Neural cell (in vitro differentiated cells): ENCODE measurements at regions not wholly inside any gene's neighbourhood (a gene's known extent, or its start where the extent isn't known, plus 50 kb on each side); places are given as distances from the start of the nearest gene placed in this dataset.

Experiments used
- CTCF ChIP-seq: fragments of 450-650 bp; IDR thresholded peaks from 2 replicates; pipeline ENCODE4 v1.5.1; 2014; ENCODE audit warnings: antibody characterized with exemption, mild to moderate bottlenecking, moderate library complexity; ENCODE audit not compliant: poor library complexity, severe bottlenecking
- EZH2 ChIP-seq: fragments of 200-600, 300-800 bp; shearing (Covaris generic), sonication (generic); IDR thresholded peaks from 2 replicates; pipeline ENCODE4 v1.6.1; 2014; ENCODE audit warnings: antibody characterized with exemption, low read length, borderline replicate concordance, mild to moderate bottlenecking; ENCODE audit not compliant: insufficient read depth, poor library complexity, severe bottlenecking
- SMC3 ChIP-seq: fragments of 450-650 bp; conservative IDR thresholded peaks from 2 replicates; pipeline ENCODE4 v1.6.1; 2014; ENCODE audit warnings: antibody characterized with exemption, mild to moderate bottlenecking, moderate library complexity; ENCODE audit not compliant: poor library complexity
- TAF1 ChIP-seq: IDR thresholded peaks from 2 replicates; pipeline ENCODE4 v1.6.1; 2012; ENCODE audit warnings: low read depth

GRCh38 chr16:5670198-5670597, 572.6 kb upstream of the EEF2KMT start:
- TF ChIP-seq CTCF (no peak), SMC3 (no peak), EZH2 (no peak), TAF1 (no peak)
